ENCODE measurements at regions not wholly inside any gene's neighbourhood (a gene's known extent, or its start where the extent isn't known, plus 50 kb on each side); places are given as distances from the start of the nearest gene placed in this dataset.

- Histone ChIP-seq H3K4me3 (ENCODE audit: low read length, poor library complexity, severe bottlenecking) (no peak overlapping the region), H3K79me2 (ENCODE audit: insufficient read depth, low read length) (no peaks in the 10 kb centered on the region), H3K27me3 (ENCODE audit: insufficient read depth, low read length, poor library complexity, severe bottlenecking) (no peaks in the 10 kb centered on the region), H3K4me1 (ENCODE audit: insufficient read depth, low read length, poor library complexity, severe bottlenecking) (no peaks in the 10 kb centered on the region), H2AFZ (ENCODE audit: low read length) (no peak overlapping the region), H3K9ac (ENCODE audit: low read depth, low read length, poor library complexity, severe bottlenecking) (no peak overlapping the region), H3K9me3 (ENCODE audit: insufficient read depth, low read depth, low read length) (no peaks in the 10 kb centered on the region), H4K20me1 (ENCODE audit: insufficient read depth, low read length, poor library complexity, severe bottlenecking) (no peaks in the 10 kb centered on the region), H3K36me3 (ENCODE audit: insufficient read depth, low read length) (no peaks in the 10 kb centered on the region), H3K9me2 (replicated peaks; ENCODE audit: low read depth, low read length) (no peaks in the 10 kb centered on the region), H3K4me2 (ENCODE audit: low read depth, low read length, poor library complexity, severe bottlenecking) (no peak overlapping the region), H3F3A (ENCODE audit: low read depth) (no peaks in the 10 kb centered on the region)
- no peak for TF ChIP-seq CTCF (conservative IDR thresholded peaks at IDR 0.05; ENCODE audit: low read length)
- no peak for TF ChIP-seq EZH2phosphoT487 (IDR thresholded peaks at IDR 0.05; ENCODE audit: borderline replicate concordance)
These were observed 187.5 kb upstream of the SLITRK2 start for GRCh38 chrX:145630081-145630480.

DNA sequence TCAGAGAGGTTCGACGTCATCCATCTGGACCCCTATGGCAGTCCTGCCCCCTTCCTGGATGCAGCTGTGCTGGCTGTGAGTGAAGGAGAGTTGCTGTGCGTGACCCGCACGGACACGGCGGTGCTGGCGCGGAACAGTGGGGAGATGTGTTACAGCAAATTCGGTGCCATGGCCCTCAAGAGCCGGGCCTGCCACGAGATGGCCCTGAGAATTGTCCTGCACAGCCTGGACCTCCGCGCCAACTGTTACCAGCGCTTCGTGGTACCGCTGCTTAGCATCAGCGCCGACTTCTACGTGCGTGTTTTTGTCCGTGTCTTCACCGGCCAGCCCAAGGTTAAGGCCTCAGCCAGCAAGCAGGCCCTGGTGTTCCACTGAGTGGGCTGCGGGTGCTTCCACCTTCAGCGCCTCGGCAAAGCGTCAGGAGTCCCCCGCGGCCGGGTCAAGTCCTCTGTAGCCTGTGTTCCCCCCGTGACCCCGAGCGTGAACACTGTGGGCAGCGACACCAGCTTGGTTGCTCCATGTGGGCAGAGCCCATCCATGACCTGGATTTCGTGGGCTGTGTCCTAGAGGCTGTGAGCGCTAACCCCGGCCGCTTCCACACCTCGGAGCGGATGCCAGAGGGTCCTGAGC, 186.7 kb upstream of the SLITRK2 start:
- Histone ChIP-seq H3F3A (ENCODE audit: low read depth) (no peaks in the 10 kb centered on the region), H3K79me2 (ENCODE audit: insufficient read depth, low read length) (no peaks in the 10 kb centered on the region), H3K4me3 (ENCODE audit: low read length, poor library complexity, severe bottlenecking) (no peak overlapping the region), H2AFZ (ENCODE audit: low read length) (no peak overlapping the region), H3K4me2 (ENCODE audit: low read depth, low read length, poor library complexity, severe bottlenecking) (no peak overlapping the region), H3K9ac (ENCODE audit: low read depth, low read length, poor library complexity, severe bottlenecking) (no peak overlapping the region), H3K9me3 (ENCODE audit: insufficient read depth, low read depth, low read length) (no peaks in the 10 kb centered on the region), H3K9me2 (replicated peaks; ENCODE audit: low read depth, low read length) (no peaks in the 10 kb centered on the region), H3K27me3 (ENCODE audit: insufficient read depth, low read length, poor library complexity, severe bottlenecking) (no peaks in the 10 kb centered on the region), H3K4me1 (ENCODE audit: insufficient read depth, low read length, poor library complexity, severe bottlenecking) (no peaks in the 10 kb centered on the region), H4K20me1 (ENCODE audit: insufficient read depth, low read length, poor library complexity, severe bottlenecking) (no peaks in the 10 kb centered on the region), H3K36me3 (ENCODE audit: insufficient read depth, low read length) (no peaks in the 10 kb centered on the region)
- no peak for TF ChIP-seq EZH2phosphoT487 (IDR thresholded peaks at IDR 0.05; ENCODE audit: borderline replicate concordance)
- no peak for TF ChIP-seq CTCF (conservative IDR thresholded peaks at IDR 0.05; ENCODE audit: low read length)

- Histone ChIP-seq H3K27me3 (ENCODE audit: insufficient read depth, low read length, poor library complexity, severe bottlenecking) (no peaks in the 10 kb centered on the region), H3K79me2 (ENCODE audit: insufficient read depth, low read length) (no peaks in the 10 kb centered on the region), H4K20me1 (ENCODE audit: insufficient read depth, low read length, poor library complexity, severe bottlenecking) (no peaks in the 10 kb centered on the region), H3K4me3 (ENCODE audit: low read length, poor library complexity, severe bottlenecking) (no peak overlapping the region), H3K9me3 (ENCODE audit: insufficient read depth, low read depth, low read length) (no peaks in the 10 kb centered on the region), H3K36me3 (ENCODE audit: insufficient read depth, low read length) (no peaks in the 10 kb centered on the region), H3K9me2 (replicated peaks; ENCODE audit: low read depth, low read length) (no peaks in the 10 kb centered on the region), H3F3A (ENCODE audit: low read depth) (no peaks in the 10 kb centered on the region), H3K9ac (ENCODE audit: low read depth, low read length, poor library complexity, severe bottlenecking) (no peak overlapping the region), H3K4me2 (ENCODE audit: low read depth, low read length, poor library complexity, severe bottlenecking) (no peak overlapping the region), H3K4me1 (ENCODE audit: insufficient read depth, low read length, poor library complexity, severe bottlenecking) (no peaks in the 10 kb centered on the region), H2AFZ (ENCODE audit: low read length) (no peak overlapping the region)
- TF ChIP-seq EZH2phosphoT487 (IDR thresholded peaks at IDR 0.05; ENCODE audit: borderline replicate concordance) = no peak
- TF ChIP-seq CTCF (conservative IDR thresholded peaks at IDR 0.05; ENCODE audit: low read length) = no peak
These were observed 186.1 kb upstream of the SLITRK2 start for GRCh38 chrX:145631461-145631951.
